ENCODE measurements at regions not wholly inside any gene's neighbourhood (a gene's known extent, or its start where the extent isn't known, plus 50 kb on each side); places are given as distances from the start of the nearest gene placed in this dataset.

GRCh38 chr17:77492446-77493237 is 351.9 kb downstream of the SEC14L1 start:
- intact Hi-C loops (cut with DNase I): no loop called here
- peak; percentile 74 for DNase-seq (ENCODE audit: low spot score)

- intact Hi-C loops (cut with DNase I): no loop called here
Measured at GRCh38 chr17:77493238-77493820, 352.6 kb downstream of the SEC14L1 start.

DNA sequence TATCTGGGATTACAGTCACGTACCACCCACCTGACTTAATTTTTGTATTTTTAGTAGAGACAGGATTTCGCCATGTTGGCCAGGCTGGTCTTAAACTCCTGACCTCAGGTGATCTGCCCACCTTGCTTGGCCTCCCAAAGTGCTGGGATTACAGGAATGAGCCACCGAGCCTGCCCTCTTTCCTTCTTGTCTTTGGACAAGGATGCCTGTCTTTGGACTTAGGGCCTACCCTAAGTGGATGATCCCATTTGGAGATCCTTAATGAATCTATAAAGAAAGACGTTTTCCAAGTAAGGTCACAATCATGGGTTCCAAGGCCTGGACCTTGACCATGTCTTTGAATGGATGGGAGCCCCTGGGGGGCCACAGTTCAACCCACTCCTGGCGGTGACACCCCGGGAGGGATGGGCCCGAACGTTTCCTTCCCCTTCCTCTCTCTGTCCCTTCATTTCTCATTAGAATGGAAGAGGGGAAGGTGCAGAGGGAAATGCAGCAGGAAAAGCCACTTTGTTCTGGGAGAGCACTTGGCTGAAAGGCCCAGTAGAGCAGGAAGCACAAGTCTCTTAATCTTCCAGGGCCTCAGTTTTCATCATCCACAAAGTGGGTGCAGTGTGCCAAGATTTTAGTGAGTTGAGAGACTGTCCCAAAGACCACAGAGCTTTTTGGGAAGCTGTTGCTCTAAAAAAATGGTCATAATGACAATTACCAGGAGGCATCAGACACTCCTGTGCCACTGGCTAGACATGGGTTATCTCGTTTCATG is 353.3 kb downstream of the SEC14L1 start:
- intact Hi-C loops (cut with DNase I): loop anchor here in 1 of 2 donors (2.0 kb wide), 2 partner anchors 63 to 163 kb away; no protein-coding TSS in a partner anchor
- DNase-seq (ENCODE audit: low spot score): peak; percentile 46

More at GRCh38 chr17:77493238-77493820, 352.6 kb downstream of the SEC14L1 start:
- DNase-seq (ENCODE audit: low spot score): peak; percentile 59

- peak; percentile 93 for DNase-seq (ENCODE audit: low spot score)
Measured at GRCh38 chr17:77494664-77495435, 354.1 kb downstream of the SEC14L1 start.

GRCh38 chr17:77495575-77495974 is 354.8 kb downstream of the SEC14L1 start:
- intact Hi-C loops (cut with DNase I): loop anchor here (1.0 to 2.0 kb wide), 3 partner anchors 65 to 166 kb away; no protein-coding TSS in a partner anchor
- DNase-seq (ENCODE audit: low spot score): peak; percentile 56

More at GRCh38 chr17:77494664-77495435, 354.1 kb downstream of the SEC14L1 start:
- intact Hi-C loops (cut with DNase I): loop anchor here (1.0 to 2.0 kb wide), 3 partner anchors 64 to 166 kb away; no protein-coding TSS in a partner anchor

GRCh38 chr17:77496401-77496801 is 355.6 kb downstream of the SEC14L1 start:
- DNase-seq (ENCODE audit: low spot score): no peak
- intact Hi-C loops (cut with DNase I): no loop called here

DNA sequence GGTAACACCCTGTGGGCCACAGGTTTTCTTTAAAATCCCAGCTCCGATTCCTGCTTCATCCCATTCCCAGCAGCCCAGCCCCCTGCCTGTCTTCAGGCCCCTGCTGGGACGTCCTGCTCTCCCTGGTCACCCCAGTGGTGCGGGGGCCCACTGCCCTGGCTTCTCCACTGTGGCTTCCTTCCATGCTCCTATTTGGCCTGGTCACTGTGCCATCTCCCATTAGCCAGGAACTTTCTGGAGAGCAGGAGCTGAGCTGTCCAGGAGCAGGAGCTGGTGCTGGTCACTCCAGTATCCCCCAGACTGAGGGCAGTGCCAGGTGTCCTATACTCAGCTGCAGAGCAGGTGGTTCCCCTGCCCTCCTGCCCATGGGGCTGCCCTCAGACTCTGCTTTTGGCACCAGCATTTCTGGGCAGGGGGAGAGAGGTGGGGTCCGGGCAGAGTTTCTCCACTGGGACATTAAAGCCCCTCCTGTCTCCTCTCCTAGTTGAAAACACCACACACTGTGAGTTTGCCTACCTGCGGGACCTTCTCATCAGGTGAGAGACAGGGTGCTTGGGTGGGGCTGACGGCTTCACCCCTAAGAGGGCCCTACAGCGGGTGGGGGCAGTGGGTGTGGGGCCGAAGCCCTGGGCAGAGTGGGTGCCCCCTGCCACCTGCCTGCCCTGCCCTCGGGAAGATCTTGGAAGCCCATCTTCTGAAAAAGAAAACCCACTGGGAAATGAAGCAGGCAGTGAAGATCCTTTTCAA is 356.2 kb downstream of the SEC14L1 start:
- intact Hi-C loops (cut with DNase I): no loop called here
- peak; percentile 66 for DNase-seq (ENCODE audit: low spot score)

DNA sequence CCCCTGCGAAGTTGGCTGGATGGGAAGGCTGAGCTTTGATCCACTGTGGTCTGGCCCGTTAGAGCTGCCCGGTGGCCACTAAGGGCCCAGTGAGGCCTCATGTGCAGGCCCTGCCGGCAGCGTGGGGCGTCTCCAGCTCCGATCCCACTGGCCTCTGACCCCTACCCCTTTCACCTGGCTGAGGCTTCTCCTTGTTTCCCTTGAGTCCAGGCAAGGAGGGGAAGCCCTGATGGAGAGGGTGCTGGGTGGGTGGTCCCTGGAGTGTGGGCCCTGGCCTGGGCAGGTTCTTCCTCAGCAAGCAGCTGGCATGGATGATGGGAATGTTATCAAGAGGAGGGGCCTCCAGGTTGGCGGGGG is 356.8 kb downstream of the SEC14L1 start:
- intact Hi-C loops (cut with DNase I): no loop called here
- peak; percentile 76 for DNase-seq (ENCODE audit: low spot score)

- intact Hi-C loops (cut with DNase I): no loop called here
- DNase-seq (ENCODE audit: low spot score): peak; percentile 56
Measured at GRCh38 chr17:77498091-77498741, 357.4 kb downstream of the SEC14L1 start.

GRCh38 chr17:77498791-77499698 is 358.3 kb downstream of the SEC14L1 start:
- intact Hi-C loops (cut with DNase I): no loop called here

DNA sequence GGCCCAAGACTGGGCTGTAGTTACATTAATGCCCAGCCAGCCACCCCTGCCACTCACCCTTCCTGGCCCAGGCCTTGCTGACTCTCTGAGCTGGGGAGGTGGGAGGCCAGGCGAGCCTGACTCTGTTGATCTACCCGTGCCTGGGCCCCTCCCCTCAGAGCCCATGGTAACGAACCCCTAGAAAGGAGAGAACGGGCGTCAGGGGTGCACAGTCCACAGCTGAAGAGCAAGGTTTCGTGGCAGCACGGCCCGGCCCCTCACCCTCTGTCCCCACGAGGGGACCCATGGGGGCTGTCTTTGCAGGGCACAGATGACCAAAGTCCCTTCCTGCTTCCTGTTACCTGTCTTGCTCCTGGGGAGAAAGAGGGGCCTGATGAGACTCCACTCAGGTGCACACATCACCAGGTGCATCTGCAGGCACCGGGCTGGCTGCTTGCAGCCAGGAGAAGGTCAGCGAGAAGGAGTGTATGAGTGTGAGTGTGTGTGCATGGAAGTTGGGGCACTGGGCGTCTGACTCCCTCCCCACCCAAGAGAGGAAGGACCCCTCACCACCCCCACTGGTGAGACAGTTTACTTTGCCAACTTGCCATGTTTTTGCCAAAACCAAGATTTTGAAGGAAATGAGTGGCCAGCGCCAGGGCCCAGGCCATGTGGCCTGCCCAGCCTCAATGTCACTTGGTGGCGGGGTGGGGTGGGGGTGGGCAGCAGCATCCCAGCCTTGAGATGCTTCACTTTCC is 359.1 kb downstream of the SEC14L1 start:
- intact Hi-C loops (cut with DNase I): no loop called here
- peak; percentile 67 for DNase-seq (ENCODE audit: low spot score)

More at GRCh38 chr17:77498791-77499698, 358.3 kb downstream of the SEC14L1 start:
- DNase-seq (ENCODE audit: low spot score): peak; percentile 69

GRCh38 chr17:77501101-77501566 is 360.4 kb downstream of the SEC14L1 start:
- DNase-seq (ENCODE audit: low spot score): peak; percentile 64
- intact Hi-C loops (cut with DNase I): no loop called here

GRCh38 chr17:77501751-77502625 is 361.2 kb downstream of the SEC14L1 start:
- intact Hi-C loops (cut with DNase I): no loop called here
- peak; percentile 60 for DNase-seq (ENCODE audit: low spot score)

DNA sequence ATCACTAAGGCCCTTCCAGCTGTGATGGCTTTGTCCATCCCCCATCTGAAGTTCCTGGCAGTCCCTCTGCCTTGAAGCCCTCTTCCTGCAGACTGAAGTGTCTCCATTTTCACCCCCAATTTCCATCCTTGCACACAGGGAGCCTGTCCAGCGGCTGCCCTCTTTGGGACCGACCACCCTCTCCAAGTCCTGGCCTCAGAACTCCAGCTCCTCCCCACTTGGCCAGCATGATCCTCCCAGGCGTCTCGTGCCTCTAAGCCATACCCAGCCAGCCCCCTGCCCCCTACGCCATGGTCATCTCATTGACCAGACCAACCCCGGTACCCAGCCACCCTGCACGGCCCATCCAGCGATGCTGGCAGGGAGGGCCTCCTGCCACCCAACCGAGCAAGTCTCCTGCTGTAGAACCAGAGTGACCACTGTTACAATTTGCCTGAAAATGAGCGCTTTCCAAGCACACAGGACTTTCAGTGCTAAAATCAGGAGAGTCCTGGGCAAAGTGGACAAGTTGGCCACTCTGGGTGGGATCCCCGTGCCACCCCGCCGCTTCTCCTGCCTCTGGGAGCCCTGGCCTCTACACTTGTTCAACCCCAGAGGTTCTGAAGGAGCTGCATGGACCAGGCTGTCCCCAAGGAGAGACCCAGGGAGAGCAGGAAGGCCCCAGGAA is 362.0 kb downstream of the SEC14L1 start:
- intact Hi-C loops (cut with DNase I): no loop called here
- peak; percentile 57 for DNase-seq (ENCODE audit: low spot score)

DNA sequence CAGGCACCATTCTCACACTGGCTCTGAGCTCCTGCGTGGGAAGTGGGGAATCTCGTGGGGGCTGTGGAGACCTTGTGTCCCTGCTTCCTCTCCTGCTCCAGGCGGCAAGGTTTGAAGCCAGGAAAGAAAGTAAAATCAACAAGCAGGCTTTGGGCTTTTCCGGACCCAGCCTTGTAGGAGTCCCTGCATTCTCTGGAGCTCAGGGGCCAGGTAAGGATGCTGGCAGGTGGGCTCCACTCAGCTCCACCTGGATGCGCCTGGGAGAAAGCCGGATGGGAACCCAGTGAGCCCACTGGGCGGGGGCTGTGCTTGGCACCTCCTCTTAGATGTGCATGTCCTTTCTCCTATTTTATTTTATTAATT is 362.5 kb downstream of the SEC14L1 start:
- DNase-seq (ENCODE audit: low spot score): peak; percentile 47
- intact Hi-C loops (cut with DNase I): no loop called here
